GM12891 (cell line): ENCODE measurements at regions not wholly inside any gene's neighbourhood (a gene's known extent, or its start where the extent isn't known, plus 50 kb on each side); places are given as distances from the start of the nearest gene placed in this dataset.

ENCODE experiments used
- DNase-seq: peaks from one replicate; pipeline ENCODE4 v3.0.0; 2011; ENCODE audit warnings: low spot score; ENCODE audit not compliant: insufficient read length
- FAIRE-seq: peaks from 2 replicates; lab custom pipeline; 2011; peaks lifted over from hg19 to GRCh38; lab: Jason Lieb, UNC
- PAX5 ChIP-seq: IDR thresholded peaks from 2 replicates; pipeline ENCODE4 v1.6.1; 2011; ENCODE audit warnings: low read length, moderate library complexity, mild to moderate bottlenecking; ENCODE audit not compliant: insufficient read depth, severe bottlenecking
- POLR2A ChIP-seq: IDR thresholded peaks from 2 replicates; pipeline ENCODE4 v1.6.1; 2011; ENCODE audit warnings: low read depth, low read length, control low read depth
- POLR2AphosphoS5 ChIP-seq: IDR thresholded peaks from 2 replicates; pipeline ENCODE4 v1.6.1; 2011; ENCODE audit warnings: low read depth, low read length, control low read depth
- POU2F2 ChIP-seq: IDR thresholded peaks from 2 replicates; pipeline ENCODE4 v1.6.1; 2011; ENCODE audit warnings: low read depth, mild to moderate bottlenecking, control low read depth, low read length, moderate library complexity
- SPI1 ChIP-seq: IDR thresholded peaks from 2 replicates; pipeline ENCODE4 v1.6.1; 2011; ENCODE audit warnings: low read depth, low read length, control low read depth
- TAF1 ChIP-seq: IDR thresholded peaks from 2 replicates; pipeline ENCODE4 v1.6.1; 2011; ENCODE audit warnings: low read depth, low read length, control low read depth

GRCh38 chr6:12596731-12597130, 119.8 kb upstream of the PHACTR1 start:
- FAIRE-seq (no peak), DNase-seq (no peak)
- TF ChIP-seq SPI1: no peak
- TF ChIP-seq POLR2A: no peak
- no peak for TF ChIP-seq TAF1
- TF ChIP-seq POLR2AphosphoS5: no peak
- TF ChIP-seq POU2F2: no peak
- TF ChIP-seq PAX5: no peak

GRCh38 chr6:12598919-12599318, 117.6 kb upstream of the PHACTR1 start:
- FAIRE-seq: no peak
- TF ChIP-seq TAF1: no peak
- TF ChIP-seq POLR2AphosphoS5: no peak
- TF ChIP-seq POU2F2: no peak

GRCh38 chr6:12601881-12602280, 114.7 kb upstream of the PHACTR1 start:
- DNase-seq (no peak), FAIRE-seq (no peak)
- no peak for TF ChIP-seq POLR2A
- no peak for TF ChIP-seq TAF1
- TF ChIP-seq POLR2AphosphoS5: no peak
- no peak for TF ChIP-seq SPI1
- no peak for TF ChIP-seq POU2F2
- TF ChIP-seq PAX5: no peak

More at GRCh38 chr6:12598919-12599318, 117.6 kb upstream of the PHACTR1 start:
- DNase-seq: no peak

GRCh38 chr6:12602342-12602741, 114.2 kb upstream of the PHACTR1 start:
- FAIRE-seq (no peak), DNase-seq (no peak)
- no peak for TF ChIP-seq TAF1
- no peak for TF ChIP-seq POU2F2
- TF ChIP-seq POLR2AphosphoS5: no peak
- TF ChIP-seq PAX5: no peak
- no peak for TF ChIP-seq SPI1
- no peak for TF ChIP-seq POLR2A

GRCh38 chr6:12602951-12603672, 113.5 kb upstream of the PHACTR1 start:
- TF ChIP-seq PAX5 (no peak), POLR2AphosphoS5 (no peak), SPI1 (no peak)
- FAIRE-seq (no peak), DNase-seq (no peak)

- FAIRE-seq (no peak), DNase-seq (no peak)
- TF ChIP-seq POLR2A (no peak), POLR2AphosphoS5 (no peak), PAX5 (no peak), SPI1 (no peak), TAF1 (no peak), POU2F2 (no peak)
Observed at GRCh38 chr6:12603673-12604049, 112.9 kb upstream of the PHACTR1 start.

GRCh38 chr6:12605888-12606345, 110.7 kb upstream of the PHACTR1 start:
- DNase-seq: no peak
- TF ChIP-seq POU2F2 (no peak), PAX5 (no peak), SPI1 (no peak), POLR2AphosphoS5 (no peak), POLR2A (no peak), TAF1 (no peak)
- FAIRE-seq: peak; percentile 92

- DNase-seq (no peak), FAIRE-seq (peak; percentile 48)
- TF ChIP-seq POLR2A (no peak), POU2F2 (no peak), PAX5 (no peak), TAF1 (no peak), SPI1 (no peak), POLR2AphosphoS5 (no peak)
Observed at GRCh38 chr6:12606616-12607015, 110.0 kb upstream of the PHACTR1 start.

GRCh38 chr6:12608016-12608860, 108.3 kb upstream of the PHACTR1 start:
- DNase-seq (no peak), FAIRE-seq (peak; percentile 80)
- TF ChIP-seq TAF1 (no peak), POLR2AphosphoS5 (no peak), SPI1 (no peak), POU2F2 (no peak), PAX5 (no peak), POLR2A (no peak)

- FAIRE-seq: peak; percentile 35
- TF ChIP-seq PAX5: no peak
- TF ChIP-seq SPI1: no peak
- no peak for TF ChIP-seq POLR2AphosphoS5
- TF ChIP-seq TAF1: no peak
- TF ChIP-seq POLR2A: no peak
- no peak for TF ChIP-seq POU2F2
- DNase-seq: no peak
Observed at GRCh38 chr6:12608874-12609273, 107.7 kb upstream of the PHACTR1 start.

- FAIRE-seq (no peak), DNase-seq (no peak)
- no peak for TF ChIP-seq SPI1
- no peak for TF ChIP-seq PAX5
- TF ChIP-seq POLR2A: no peak
- TF ChIP-seq TAF1: no peak
- no peak for TF ChIP-seq POU2F2
Observed at GRCh38 chr6:12609751-12610150, 106.8 kb upstream of the PHACTR1 start.

- no peak for DNase-seq
- FAIRE-seq: no peak
- TF ChIP-seq TAF1 (no peak), PAX5 (no peak)
Observed at GRCh38 chr6:12610862-12611261, 105.7 kb upstream of the PHACTR1 start.
